PC-9 (cell line): ENCODE measurements at regions not wholly inside any gene's neighbourhood (a gene's known extent, or its start where the extent isn't known, plus 50 kb on each side); places are given as distances from the start of the nearest gene placed in this dataset.

ENCODE experiments used
- EZH2 ChIP-seq: fragments of 200-600 bp; sonication (generic); IDR thresholded peaks from 2 replicates; pipeline ENCODE4 v1.8.0; 2017; ENCODE audit warnings: antibody characterized with exemption, low read depth
- TF ChIP-seq, protein P1 (sequence below): fragments of 200-600 bp; sonication (generic); conservative IDR thresholded peaks from 2 replicates; pipeline ENCODE4 v1.6.1; 2017; ENCODE audit warnings: mixed run types, antibody characterized with exemption, mild to moderate bottlenecking, moderate library complexity

DNA sequence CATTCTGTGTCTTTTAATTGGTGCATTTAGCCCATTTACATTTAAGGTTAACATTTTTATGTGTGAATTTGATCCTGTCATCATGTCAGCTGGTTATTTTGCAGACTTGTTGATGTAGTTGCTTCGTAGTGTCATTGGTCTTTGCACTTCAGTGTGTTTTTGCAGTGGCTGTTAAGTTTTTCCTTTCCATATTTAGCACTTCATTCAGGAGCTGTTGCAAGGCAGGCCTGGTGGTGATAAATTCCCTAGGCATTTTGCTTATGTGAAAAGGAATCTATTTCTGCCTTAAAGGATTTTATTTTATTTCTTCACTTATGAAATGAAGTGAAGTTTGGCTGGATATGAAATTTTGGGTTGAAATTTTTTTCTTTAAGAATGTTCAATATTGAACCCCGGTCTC, 70.2 kb upstream of the CD96 start:
- TF ChIP-seq, protein P1, sequence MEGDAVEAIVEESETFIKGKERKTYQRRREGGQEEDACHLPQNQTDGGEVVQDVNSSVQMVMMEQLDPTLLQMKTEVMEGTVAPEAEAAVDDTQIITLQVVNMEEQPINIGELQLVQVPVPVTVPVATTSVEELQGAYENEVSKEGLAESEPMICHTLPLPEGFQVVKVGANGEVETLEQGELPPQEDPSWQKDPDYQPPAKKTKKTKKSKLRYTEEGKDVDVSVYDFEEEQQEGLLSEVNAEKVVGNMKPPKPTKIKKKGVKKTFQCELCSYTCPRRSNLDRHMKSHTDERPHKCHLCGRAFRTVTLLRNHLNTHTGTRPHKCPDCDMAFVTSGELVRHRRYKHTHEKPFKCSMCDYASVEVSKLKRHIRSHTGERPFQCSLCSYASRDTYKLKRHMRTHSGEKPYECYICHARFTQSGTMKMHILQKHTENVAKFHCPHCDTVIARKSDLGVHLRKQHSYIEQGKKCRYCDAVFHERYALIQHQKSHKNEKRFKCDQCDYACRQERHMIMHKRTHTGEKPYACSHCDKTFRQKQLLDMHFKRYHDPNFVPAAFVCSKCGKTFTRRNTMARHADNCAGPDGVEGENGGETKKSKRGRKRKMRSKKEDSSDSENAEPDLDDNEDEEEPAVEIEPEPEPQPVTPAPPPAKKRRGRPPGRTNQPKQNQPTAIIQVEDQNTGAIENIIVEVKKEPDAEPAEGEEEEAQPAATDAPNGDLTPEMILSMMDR = no peak
- TF ChIP-seq EZH2 = no peak
